NCI-H526 (cell line): ENCODE measurements at regions not wholly inside any gene's neighbourhood (a gene's known extent, or its start where the extent isn't known, plus 50 kb on each side); places are given as distances from the start of the nearest gene placed in this dataset.
"Not testable (repeated sequence)": the region's sequence is repeated elsewhere in the genome, so short reads cannot be mapped to it uniquely, and the experiment has no call there.

Source experiments
- DNase-seq, 2 experiments: peaks; one replicate each; lab custom pipeline; 2025; lab: John Stamatoyannopoulos, UW

DNA sequence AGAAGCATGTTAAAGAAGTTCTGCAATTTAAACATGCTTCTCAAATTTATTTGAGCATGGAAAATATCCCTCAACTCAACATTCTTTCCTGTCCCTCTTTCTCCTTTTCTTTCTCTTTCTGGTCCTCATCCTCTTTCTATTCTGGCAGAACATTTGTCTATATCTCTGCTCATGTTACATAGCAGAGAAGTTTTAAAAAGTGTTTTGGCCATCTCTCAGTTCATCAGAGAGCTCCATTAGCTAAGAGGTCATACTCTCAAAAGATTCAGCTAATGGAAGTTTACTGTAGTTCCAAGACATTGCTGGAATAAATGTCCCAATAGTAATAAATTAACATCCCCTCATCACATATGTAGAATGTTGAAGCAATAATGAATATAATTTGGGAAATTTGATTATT lies 53.5 kb downstream of the XCL2 start:
- DNase-seq: no peak

- DNase-seq: no peak
These were observed 55.7 kb downstream of the XCL2 start for GRCh38 chr1:168488138-168488537.

DNA sequence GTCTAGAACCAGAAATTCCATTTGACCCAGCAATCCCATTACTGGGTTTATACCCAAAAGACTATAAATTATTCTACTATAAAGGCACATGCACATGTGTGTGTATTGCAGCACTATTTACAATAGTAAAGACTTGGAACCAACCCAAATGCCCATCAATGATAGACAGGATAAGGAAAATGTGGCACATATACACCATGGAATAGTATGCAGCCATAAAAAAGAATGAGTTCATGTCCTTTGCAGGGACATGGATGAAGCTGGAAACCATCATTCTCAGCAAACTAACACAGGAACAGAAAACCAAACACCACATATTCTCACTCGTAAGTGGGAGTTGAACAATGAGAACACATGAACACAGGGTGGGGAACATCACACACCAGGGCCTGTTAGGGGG lies 57.0 kb downstream of the XCL2 start:
- not testable (repeated sequence) for DNase-seq

DNA sequence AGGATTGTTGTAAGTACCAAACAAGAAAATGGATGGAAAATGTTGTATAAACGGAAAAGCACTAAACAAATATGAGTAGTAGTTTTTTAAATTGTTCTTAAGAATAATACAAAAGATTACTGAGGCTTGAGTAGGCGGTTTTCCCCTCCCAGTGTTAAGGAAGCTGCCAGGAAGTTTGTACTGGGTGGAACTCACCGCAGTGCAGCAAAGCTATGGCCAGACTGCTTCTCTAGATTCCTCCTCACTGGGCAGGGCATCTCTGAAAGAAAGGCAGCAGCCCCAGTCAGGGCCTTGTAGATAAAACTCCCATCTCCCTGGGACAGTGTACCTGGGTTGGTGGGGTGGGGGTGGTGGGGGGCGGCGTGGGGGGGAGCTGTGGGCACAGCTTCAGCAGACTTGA lies 58.7 kb downstream of the XCL2 start:
- no peak for DNase-seq

DNA sequence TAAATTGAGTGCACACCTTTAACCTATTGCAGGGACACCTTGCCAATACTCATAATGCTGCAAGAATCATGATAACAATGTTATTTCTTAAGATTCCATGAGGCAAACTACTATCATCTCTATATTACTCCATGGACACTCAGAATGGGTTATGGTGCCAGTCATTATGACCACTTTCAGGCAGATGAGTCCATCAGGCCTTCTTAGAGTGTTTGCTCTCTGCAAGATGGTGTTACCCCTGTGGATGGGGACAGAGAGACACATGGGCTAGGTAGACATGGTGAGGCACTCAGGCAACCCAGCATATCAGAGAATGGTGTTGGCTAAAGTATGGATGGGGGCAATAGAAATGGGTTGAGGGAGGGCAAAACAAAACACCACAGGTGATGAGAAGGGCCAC lies 59.7 kb downstream of the XCL2 start:
- no peak for DNase-seq

DNA sequence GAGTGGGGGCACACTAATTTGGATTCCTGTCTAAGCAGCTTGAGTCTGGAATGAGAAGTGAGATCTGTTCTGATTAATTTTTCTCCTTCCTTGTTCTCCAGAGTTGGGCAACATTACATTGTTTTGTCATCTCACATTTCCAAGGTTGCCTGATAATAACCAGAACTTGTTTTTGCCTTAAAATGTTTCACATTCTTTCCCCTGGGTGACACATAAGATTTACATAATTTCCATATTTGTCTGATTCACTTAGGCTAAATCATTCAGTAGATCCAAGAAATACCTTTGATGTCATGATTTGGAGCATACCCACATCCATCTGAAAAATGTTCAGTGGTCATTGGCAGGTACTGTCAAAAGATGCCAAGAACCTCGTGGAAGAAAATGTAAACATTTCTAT lies 60.3 kb downstream of the XCL2 start:
- no peak for DNase-seq

GRCh38 chr1:168482106-168482505 lies 61.7 kb downstream of the XCL2 start:
- no peak for DNase-seq

GRCh38 chr1:168481586-168481985 lies 62.2 kb downstream of the XCL2 start:
- DNase-seq: no peak

DNA sequence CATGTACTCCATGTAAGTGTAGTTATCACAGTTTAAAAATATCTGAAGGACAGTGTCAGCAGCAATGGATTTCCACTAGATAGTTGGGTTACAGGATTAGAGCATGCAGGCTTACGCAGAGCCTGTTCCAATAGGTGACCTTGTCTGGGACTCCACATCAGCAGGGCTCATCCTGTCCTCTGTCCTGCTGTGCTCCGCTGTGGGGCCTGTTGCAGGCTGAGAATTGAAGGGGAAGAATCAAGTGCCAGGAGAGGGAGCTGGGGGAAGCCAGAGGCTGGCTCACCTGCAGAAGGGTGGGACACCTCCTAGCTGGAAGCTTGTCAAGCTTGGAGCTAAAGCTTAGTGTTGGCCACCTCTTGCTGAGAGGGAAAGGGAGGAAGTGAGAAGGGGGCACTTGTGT lies 62.8 kb downstream of the XCL2 start:
- DNase-seq: no peak

- no peak for DNase-seq
These were observed 66.0 kb downstream of the XCL2 start for GRCh38 chr1:168477792-168478191.

- no peak for DNase-seq
These were observed 67.0 kb downstream of the XCL2 start for GRCh38 chr1:168476588-168477385.

DNA sequence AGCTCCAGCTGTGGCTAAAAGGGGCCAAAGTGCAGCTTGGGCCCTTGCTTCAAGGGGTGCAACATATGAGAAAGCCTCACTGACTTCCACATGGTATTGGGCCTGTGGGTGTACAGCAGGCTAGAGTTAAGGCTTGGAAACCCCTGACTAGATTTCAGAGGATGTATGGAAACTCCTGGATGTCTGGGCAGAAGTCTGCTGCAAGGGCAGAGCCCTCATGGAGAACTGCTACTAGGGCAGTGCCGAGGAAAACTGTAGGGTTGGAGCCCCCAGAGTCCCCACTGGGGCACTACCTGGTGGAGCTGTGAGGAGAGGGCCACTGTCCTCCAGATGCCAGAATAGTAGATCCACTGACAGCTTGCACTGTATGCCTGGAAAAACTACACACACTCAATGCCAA lies 69.5 kb downstream of the XCL2 start:
- DNase-seq: no peak

- no peak for DNase-seq
These were observed 70.7 kb downstream of the XCL2 start for GRCh38 chr1:168473126-168473525.

DNA sequence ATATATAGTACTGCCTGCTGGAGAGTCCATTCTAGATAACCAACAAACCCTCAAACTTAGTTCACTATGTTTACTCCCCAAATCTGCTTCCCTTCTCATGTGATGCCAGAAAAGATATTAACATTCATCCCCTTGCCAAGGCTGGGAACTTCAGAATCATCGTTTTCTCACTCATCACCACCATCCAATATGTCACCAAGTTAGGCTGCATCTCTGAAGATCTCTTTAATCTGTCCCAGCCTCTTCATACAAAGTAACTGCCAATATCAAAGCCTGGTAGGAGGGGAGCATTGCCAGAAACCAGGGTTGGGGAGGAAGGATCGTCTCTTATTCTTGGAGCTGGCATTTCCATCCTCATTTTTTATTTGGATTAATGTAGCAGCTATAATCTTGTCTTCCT lies 71.6 kb downstream of the XCL2 start:
- peak in 1 of 2 experiments; percentile 27 for DNase-seq

DNA sequence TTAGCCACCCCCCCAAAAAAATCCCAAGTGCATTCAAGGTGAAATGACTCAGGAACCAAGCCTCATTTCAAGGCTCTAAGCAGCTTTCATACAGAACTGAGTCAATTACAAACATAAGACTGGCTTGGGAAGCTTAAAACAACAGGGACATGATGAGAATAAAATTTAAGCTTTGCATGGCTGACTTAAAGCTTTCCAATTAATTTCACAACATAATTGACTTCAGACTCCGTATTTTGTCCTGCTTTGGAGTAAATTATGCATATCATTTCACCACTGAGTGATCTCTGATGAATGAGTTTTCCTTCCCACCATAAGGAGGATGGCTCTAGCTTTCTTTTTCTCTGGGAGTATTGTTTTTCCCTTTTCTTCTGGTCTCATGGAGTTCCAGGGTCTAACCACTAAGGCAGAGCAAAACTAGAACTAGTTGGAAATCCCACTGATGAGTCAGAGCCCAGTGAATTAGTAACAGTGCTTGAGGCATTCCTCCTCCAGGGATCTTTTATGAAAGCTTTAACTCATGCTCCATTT lies 72.8 kb downstream of the XCL2 start:
- peak in 1 of 2 experiments; percentile 23 for DNase-seq

DNA sequence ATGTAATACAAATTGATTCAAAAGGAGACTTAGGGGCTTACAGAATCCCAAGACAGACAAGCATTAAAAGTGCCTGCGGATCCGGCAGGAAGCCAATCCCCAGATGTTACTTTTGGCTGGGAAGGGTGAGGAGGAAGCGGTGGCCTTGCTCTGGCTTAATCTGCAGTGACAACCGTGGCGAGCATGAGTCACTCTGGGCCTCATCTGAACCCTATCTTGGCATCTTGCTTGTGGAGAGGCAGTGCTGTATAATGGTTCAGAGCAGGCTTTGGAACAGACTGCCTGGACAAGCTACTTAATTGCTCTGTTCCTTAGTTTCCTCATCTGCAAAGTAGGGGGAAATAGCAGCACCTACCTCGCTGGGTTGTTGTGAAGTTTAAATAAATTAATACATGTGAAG lies 74.1 kb downstream of the XCL2 start:
- DNase-seq: no peak

DNA sequence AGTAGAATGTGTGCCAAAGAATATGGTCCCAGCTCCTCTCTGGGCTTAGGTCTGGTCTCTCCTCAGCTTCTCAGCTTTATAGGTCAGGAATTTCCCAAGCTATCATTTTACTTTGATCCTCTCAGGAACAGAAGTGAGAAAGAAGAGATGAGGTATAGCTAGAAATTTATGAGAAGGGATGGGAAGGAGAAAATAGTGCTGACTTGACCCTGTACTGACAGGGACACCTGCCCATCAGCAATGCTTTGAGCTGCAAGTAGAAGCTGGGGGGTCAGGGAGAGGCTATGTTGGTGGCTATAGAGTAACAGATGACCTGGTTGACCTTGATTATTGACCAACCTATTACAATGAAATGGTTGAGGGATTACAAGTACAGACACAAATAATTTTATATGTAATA lies 75.0 kb downstream of the XCL2 start:
- no peak for DNase-seq

DNA sequence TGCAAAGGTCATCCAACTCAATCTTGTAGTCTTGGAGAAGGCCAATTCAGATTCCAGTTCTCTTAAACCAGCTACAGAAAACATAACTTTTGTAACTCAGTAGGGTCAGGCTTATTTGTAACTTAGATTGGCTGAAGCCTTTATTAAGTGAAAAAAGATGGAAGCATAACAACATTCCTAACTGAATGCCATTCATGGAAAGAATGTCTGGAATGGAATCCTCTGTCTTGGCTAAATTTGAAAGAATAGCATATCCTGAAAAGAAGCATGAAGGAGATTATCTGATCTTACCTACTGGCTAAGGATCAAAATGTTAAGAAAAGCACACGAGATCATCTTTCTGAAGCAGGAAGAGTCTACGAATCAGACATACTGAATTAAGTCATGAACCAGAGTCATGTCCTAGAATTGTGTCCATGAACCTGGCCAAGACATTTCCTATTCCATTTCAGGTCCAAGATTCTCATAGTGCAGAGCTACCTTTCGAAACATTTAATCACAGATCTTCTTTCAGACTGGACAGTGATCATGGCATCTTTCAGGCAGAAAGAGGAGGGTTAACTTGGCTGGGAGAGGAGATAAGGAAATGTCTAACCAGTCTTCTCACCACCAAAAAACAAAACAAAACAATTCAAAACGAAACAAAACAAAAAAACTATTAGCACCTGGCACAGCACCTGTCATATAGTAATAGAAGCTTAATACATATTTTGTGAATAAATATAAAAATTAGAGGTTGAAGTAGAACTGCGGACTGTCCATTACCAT lies 75.6 kb downstream of the XCL2 start:
- DNase-seq: no peak

GRCh38 chr1:168467452-168467851 lies 76.3 kb downstream of the XCL2 start:
- DNase-seq: no peak

- no peak for DNase-seq
These were observed 77.1 kb downstream of the XCL2 start for GRCh38 chr1:168466714-168467131.

DNA sequence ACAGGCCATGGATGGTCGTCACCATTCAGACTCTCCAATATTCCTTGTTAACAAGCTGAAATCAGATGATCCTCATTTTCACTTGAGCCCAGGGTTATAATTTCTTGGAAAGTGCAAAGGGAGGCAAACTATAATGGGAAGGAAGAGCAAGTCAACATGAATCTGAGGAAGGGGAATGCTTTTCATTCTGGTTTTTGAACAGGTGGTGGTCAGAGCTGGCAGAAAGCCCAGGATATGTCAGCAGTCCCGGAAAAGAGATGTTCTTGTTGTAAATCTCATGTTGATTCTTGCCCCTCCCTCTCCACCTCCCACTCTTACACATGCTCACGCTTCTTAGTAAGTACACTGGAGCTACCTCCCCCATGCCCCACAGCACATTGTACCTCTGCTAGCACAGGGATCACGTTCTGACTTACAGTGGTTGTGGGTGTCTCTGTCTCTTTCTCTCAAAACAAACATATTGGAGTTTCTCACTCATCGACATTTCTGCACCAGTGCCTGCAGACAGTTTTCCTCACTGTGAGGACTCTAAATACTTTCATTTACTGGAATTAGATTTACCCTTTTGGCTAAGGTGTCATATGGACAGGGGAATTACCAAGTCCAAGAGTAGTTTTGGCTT lies 77.6 kb downstream of the XCL2 start:
- peak in 1 of 2 experiments; percentile 24 for DNase-seq

DNA sequence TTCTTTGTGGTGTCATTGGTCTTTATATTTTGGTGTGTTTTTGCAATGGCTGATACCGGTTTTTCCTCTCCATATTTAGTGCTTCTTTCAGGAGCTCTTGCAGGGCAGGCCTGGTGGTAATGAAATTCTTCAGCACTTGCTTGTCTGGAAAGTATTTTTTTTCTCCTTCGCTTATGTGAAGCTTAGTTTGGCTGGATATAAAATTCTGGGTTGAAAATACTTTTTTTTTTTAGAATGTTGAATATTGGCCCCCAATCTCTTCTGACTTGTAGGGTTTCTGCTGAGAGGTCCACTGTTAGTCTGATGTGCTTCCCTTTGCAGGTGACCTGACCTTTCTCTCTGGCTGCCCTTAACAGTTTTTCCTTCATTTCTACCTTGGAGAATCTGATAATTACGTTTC lies 82.7 kb downstream of the XCL2 start:
- not testable (repeated sequence) for DNase-seq

- not testable (repeated sequence) for DNase-seq
These were observed 86.5 kb downstream of the XCL2 start for GRCh38 chr1:168457296-168457695.
